ENCODE measurements at regions not wholly inside any gene's neighbourhood (a gene's known extent, or its start where the extent isn't known, plus 50 kb on each side); places are given as distances from the start of the nearest gene placed in this dataset.

GRCh38 chr6:51257938-51258337, 439.3 kb downstream of the TFAP2B start:
- TF ChIP-seq CSDC2 (CRISPR knock-in tag; IDR thresholded peaks at IDR 0.05) (no peak), TCF4 (CRISPR knock-in tag; IDR thresholded peaks at IDR 0.05; ENCODE audit: borderline replicate concordance) (no peak), OSR1 (CRISPR knock-in tag; IDR thresholded peaks at IDR 0.05) (no peak), ZNF70 (CRISPR knock-in tag; IDR thresholded peaks at IDR 0.05) (no peak)
- ATAC-seq: no peak

- ATAC-seq: no peak
- TF ChIP-seq CSDC2 (CRISPR knock-in tag; IDR thresholded peaks at IDR 0.05) (no peak), ISL1 (CRISPR knock-in tag; IDR thresholded peaks at IDR 0.05) (no peak), ARNTL (CRISPR knock-in tag; IDR thresholded peaks at IDR 0.05; ENCODE audit: borderline replicate concordance, low read depth) (no peak), PPARA (CRISPR knock-in tag; IDR thresholded peaks at IDR 0.05; ENCODE audit: borderline replicate concordance) (no peak), ZNF565 (CRISPR knock-in tag; conservative IDR thresholded peaks at IDR 0.05; ENCODE audit: low read depth) (no peak), PATZ1 (CRISPR knock-in tag; IDR thresholded peaks at IDR 0.05; ENCODE audit: borderline replicate concordance) (no peak), ZC3H10 (CRISPR knock-in tag; IDR thresholded peaks at IDR 0.05) (no peak), OSR1 (CRISPR knock-in tag; IDR thresholded peaks at IDR 0.05) (no peak), ZNF70 (CRISPR knock-in tag; IDR thresholded peaks at IDR 0.05) (no peak), RARB (CRISPR knock-in tag; IDR thresholded peaks at IDR 0.05) (no peak), ESRRG (CRISPR knock-in tag; IDR thresholded peaks at IDR 0.05) (no peak), ZFP3 (CRISPR knock-in tag; IDR thresholded peaks at IDR 0.05) (no peak), POU6F1 (CRISPR knock-in tag; IDR thresholded peaks at IDR 0.05; ENCODE audit: borderline replicate concordance, low read depth) (no peak), BACH2 (CRISPR knock-in tag; IDR thresholded peaks at IDR 0.05; ENCODE audit: borderline replicate concordance) (no peak)
These were observed 441.3 kb downstream of the TFAP2B start for GRCh38 chr6:51260003-51260402.

GRCh38 chr6:51261691-51262090, 443.0 kb downstream of the TFAP2B start:
- ATAC-seq: no peak
- TF ChIP-seq CSRNP3 (CRISPR knock-in tag; IDR thresholded peaks at IDR 0.05): no peak
- TF ChIP-seq ISL1 (CRISPR knock-in tag; IDR thresholded peaks at IDR 0.05): no peak
- no peak for TF ChIP-seq TCF4 (CRISPR knock-in tag; IDR thresholded peaks at IDR 0.05; ENCODE audit: borderline replicate concordance)
- no peak for TF ChIP-seq ZNF70 (CRISPR knock-in tag; IDR thresholded peaks at IDR 0.05)
- TF ChIP-seq CSDC2 (CRISPR knock-in tag; IDR thresholded peaks at IDR 0.05): no peak
- TF ChIP-seq TSHZ2 (CRISPR knock-in tag; IDR thresholded peaks at IDR 0.05): no peak
- TF ChIP-seq CREB5 (CRISPR knock-in tag; IDR thresholded peaks at IDR 0.05; ENCODE audit: low read depth): no peak
- no peak for TF ChIP-seq BACH2 (CRISPR knock-in tag; IDR thresholded peaks at IDR 0.05; ENCODE audit: borderline replicate concordance)
- TF ChIP-seq TOX (CRISPR knock-in tag; IDR thresholded peaks at IDR 0.05; ENCODE audit: borderline replicate concordance): no peak
- no peak for TF ChIP-seq PPARA (CRISPR knock-in tag; IDR thresholded peaks at IDR 0.05; ENCODE audit: borderline replicate concordance)
- no peak for TF ChIP-seq ZNF565 (CRISPR knock-in tag; conservative IDR thresholded peaks at IDR 0.05; ENCODE audit: low read depth)
- no peak for TF ChIP-seq SNAI2 (CRISPR knock-in tag; IDR thresholded peaks at IDR 0.05)
- no peak for TF ChIP-seq ZNF8 (CRISPR knock-in tag; IDR thresholded peaks at IDR 0.05)
- no peak for TF ChIP-seq ARNTL (CRISPR knock-in tag; IDR thresholded peaks at IDR 0.05; ENCODE audit: borderline replicate concordance, low read depth)
- TF ChIP-seq ESRRG (CRISPR knock-in tag; IDR thresholded peaks at IDR 0.05): no peak
- no peak for TF ChIP-seq ZFP3 (CRISPR knock-in tag; IDR thresholded peaks at IDR 0.05)
- TF ChIP-seq RARB (CRISPR knock-in tag; IDR thresholded peaks at IDR 0.05): no peak

All from SK-N-SH treated with all-trans-retinoic acid at 6 μM for 48 hours (cell line).